ENCODE measurements at regions not wholly inside any gene's neighbourhood (a gene's known extent, or its start where the extent isn't known, plus 50 kb on each side); places are given as distances from the start of the nearest gene placed in this dataset.
"Not testable (repeated sequence)": the region's sequence is repeated elsewhere in the genome, so short reads cannot be mapped to it uniquely, and the experiment has no call there.

DNA sequence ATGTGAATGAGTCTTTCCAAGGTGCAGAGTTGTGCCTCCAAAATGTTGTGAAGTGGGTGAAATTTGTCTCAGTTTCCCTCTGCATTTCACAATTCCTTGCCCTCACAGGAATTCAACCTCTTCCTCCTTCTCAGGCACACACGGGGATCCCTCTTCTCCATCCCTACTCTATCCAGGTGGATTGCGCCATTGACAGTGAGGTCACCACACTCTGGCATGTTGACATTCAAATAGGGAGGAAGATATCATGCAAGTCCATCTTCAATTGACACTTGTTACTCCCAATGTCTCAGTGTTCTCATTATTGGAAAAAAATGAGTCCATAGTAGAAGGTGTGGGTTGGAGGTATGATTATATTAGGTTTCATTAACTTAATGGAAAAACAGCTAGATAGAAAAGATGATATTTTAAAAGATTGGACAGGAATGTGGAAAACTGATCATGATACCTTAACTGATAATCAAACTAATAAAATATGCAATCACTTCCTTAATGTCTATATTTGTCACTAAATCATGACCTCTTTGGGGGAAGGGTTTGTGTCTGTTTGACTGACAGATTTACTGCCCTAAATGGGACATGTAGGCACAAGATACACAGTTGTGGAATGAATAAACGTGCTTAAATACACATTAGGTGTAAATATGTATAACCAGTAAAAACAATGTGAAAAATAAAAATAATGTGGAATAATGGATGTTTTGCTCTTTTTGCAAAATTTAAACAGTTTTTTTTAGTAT lies 213.8 kb upstream of the SLC8A1 start:
- no peak for DNase-seq (ENCODE audit: low read depth)
- TF ChIP-seq, protein P1, sequence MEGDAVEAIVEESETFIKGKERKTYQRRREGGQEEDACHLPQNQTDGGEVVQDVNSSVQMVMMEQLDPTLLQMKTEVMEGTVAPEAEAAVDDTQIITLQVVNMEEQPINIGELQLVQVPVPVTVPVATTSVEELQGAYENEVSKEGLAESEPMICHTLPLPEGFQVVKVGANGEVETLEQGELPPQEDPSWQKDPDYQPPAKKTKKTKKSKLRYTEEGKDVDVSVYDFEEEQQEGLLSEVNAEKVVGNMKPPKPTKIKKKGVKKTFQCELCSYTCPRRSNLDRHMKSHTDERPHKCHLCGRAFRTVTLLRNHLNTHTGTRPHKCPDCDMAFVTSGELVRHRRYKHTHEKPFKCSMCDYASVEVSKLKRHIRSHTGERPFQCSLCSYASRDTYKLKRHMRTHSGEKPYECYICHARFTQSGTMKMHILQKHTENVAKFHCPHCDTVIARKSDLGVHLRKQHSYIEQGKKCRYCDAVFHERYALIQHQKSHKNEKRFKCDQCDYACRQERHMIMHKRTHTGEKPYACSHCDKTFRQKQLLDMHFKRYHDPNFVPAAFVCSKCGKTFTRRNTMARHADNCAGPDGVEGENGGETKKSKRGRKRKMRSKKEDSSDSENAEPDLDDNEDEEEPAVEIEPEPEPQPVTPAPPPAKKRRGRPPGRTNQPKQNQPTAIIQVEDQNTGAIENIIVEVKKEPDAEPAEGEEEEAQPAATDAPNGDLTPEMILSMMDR (IDR thresholded peaks at IDR 0.05; ENCODE audit: insufficient read depth, low read depth, low read length, missing control alignments) = no peak
- no peak overlapping the region for H3K4me3 ChIP-seq (ENCODE audit: low read depth, low read length)

DNA sequence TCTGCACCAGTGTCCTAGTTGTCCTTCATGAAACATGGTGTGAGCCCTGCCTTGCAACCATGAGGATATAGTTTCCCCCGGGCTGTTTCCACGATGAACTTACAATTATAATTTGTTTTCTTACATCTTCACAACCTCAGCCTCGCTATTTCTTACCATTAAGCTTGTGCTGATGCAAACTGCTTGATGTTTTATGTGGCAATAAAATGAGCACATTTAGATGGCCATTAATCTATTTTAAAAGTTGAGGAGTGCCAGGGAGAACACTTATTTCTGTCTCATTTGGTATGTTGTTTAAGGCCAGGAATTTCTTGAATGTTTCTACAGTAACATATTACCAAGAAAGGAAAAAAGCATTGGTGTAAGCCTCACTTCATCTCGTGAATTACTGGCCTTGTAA lies 214.5 kb upstream of the SLC8A1 start:
- no peak overlapping the region for H3K4me3 ChIP-seq (ENCODE audit: low read depth, low read length)
- DNase-seq (ENCODE audit: low read depth) = no peak
- TF ChIP-seq, protein P1 (IDR thresholded peaks at IDR 0.05; ENCODE audit: insufficient read depth, low read depth, low read length, missing control alignments) = no peak

DNA sequence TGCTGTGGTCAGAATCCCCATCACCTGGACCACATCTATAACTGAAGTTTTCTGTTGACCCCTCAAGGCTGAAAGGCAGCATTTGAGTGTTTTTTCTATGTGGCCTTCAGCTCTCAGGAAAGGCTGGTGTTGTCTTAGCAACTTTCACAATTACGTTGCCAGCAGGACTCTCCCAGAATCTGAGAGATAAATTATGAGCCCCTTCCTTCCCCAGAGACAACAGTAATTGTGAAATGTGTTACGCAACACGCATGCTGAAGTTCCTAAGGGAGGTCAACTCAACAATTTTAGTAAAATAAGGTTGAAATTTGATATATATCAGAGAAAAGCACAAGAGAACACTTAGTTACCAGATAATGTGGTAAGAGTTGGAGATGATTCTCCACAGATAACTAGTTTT lies 216.5 kb upstream of the SLC8A1 start:
- DNase-seq (ENCODE audit: low read depth) = no peak
- H3K4me3 ChIP-seq (ENCODE audit: low read depth, low read length) = no peak overlapping the region
- TF ChIP-seq, protein P1 (IDR thresholded peaks at IDR 0.05; ENCODE audit: insufficient read depth, low read depth, low read length, missing control alignments) = no peak

DNA sequence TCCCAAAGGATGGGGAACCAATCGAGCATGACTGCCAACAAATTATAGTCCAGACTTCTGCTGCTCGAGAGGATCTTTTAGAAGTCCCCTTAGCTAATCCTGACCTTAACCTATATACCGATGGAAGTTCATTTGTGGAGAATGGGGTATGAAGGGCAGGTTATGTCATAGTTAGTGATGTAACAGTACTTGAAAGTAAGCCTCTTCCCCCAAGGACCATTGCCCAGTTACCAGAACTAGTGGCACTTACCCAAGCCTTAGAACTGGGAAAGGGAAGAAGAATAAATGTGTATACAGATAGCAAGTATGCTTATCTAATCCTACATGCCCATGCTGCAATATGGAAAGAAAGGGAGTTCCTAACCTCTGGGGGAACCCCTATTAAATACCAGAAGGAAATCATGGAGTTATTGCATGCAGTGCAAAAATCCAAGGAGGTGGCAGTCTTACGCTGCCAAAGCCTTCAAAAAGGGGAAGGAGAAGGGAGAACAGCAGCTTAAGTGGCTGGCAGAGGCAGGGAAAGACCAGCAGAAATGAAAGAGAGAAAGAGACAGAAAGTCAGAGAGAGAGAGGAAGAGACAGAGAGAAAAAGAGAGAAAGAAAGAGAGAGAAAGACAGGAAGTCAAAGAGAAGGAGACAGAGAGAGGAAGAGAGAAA lies 224.4 kb upstream of the SLC8A1 start:
- DNase-seq (ENCODE audit: low read depth); H3K4me3 ChIP-seq (ENCODE audit: low read depth, low read length): not testable (repeated sequence)

DNA sequence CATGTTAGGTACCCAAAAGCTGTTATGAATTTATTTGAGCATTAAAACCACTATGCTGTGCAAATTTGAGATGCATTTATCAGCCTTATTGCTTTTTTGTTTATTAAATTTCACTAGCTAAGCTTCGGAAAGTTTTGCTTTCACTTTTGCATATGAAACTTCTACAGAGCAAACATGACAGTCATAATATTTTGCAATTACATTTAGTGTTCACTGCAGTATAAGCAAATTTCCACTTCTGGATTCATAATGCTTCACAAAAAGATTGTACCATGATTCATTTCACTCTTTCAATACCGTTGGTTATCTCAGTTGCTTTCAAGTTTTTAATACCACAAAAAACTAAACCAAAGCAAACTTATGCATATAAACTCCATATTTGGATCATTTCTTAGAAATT lies 228.7 kb upstream of the SLC8A1 start:
- DNase-seq (ENCODE audit: low read depth) = peak; percentile 28
- TF ChIP-seq, protein P1 (IDR thresholded peaks at IDR 0.05; ENCODE audit: insufficient read depth, low read depth, low read length, missing control alignments) = no peak
- peak overlapping the region; percentile 44; the same call in 1 of the 2 replicates for H3K4me3 ChIP-seq (ENCODE audit: low read depth, low read length)

DNA sequence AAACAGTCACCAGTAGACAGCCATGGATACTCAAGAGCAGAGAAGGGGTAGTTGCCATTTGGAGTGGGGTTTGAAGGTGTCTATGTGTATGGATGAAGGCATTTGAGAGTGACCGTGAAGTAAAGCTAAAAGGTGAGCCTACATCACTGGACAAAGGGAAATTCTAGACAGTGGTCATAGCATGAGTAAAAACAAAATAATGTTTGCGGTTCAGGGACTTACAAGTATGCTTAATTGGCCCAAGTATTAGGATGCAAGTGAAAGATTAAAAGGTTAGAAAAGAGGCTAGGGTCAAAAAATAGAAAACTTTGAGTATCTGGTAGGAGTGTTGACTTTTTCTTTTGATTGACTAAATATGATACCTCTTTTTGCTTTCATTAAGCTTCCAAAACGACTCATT lies 238.1 kb upstream of the SLC8A1 start:
- no peak for DNase-seq (ENCODE audit: low read depth)
- TF ChIP-seq, protein P1 (IDR thresholded peaks at IDR 0.05; ENCODE audit: insufficient read depth, low read depth, low read length, missing control alignments) = no peak
- no peak overlapping the region for H3K4me3 ChIP-seq (ENCODE audit: low read depth, low read length)

DNA sequence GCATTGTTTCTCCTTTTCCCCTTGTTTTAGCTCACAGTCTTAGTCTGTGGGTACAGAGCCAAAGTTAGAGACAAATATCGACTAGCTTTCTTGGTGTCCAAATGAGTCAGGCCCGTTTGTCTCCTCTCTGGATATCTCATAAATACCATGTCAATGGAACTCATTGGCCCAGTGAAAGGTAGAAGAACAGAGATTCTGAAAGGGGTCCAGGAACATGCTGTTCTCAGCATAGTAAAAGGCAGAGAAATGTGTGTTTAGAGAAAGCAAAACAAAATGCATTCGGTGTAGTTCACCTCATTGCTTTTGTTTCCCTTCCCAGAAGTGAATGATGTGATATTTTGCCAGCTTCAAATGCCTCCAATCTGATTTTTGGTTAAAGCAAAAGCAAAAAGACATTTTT lies 238.6 kb upstream of the SLC8A1 start:
- TF ChIP-seq, protein P1 (IDR thresholded peaks at IDR 0.05; ENCODE audit: insufficient read depth, low read depth, low read length, missing control alignments) = no peak
- H3K4me3 ChIP-seq (ENCODE audit: low read depth, low read length) = no peak overlapping the region
- no peak for DNase-seq (ENCODE audit: low read depth)

All from GM12865 (cell line).